ENCODE measurements at regions not wholly inside any gene's neighbourhood (a gene's known extent, or its start where the extent isn't known, plus 50 kb on each side); places are given as distances from the start of the nearest gene placed in this dataset.

GRCh38 chr9:26612211-26612610 is 280.4 kb downstream of the CAAP1 start:
- Histone ChIP-seq H3K36me3 (ENCODE audit: insufficient read depth, low read length) (no peaks in the 10 kb centered on the region), H3K9ac (ENCODE audit: low read depth, low read length) (no peak overlapping the region), H3K9me3 (ENCODE audit: control insufficient read depth, insufficient read depth, low read length) (no peaks in the 10 kb centered on the region), H3K4me1 (ENCODE audit: insufficient read depth, low read length) (peaks cover 9% of the 10 kb centered on the region; the same call in 1 of the 2 replicates)

DNA sequence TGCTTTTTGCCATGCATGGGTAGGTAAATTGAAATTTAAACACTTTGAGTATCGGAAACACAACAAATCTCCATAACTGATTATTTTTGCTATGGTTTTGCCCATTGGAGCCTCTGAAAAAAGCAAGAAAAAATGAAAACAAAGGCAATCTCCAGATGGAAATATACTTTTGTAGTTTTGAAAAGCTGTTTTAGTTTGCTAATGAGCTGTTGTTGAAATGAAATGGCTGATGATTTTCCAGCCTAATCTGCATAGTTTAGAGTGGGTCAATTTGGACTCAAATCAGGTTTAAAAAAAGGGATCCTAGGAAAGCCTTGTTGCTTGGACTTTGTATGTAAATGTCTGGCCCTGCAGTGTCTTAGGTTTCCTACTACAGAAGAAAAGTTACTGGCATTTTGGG is 285.8 kb downstream of the CAAP1 start:
- H3K36me3 ChIP-seq (ENCODE audit: insufficient read depth, low read length): no peaks in the 10 kb centered on the region
- H3K4me1 ChIP-seq (ENCODE audit: insufficient read depth, low read length): peaks cover 19% of the 10 kb centered on the region
- H3K9ac ChIP-seq (ENCODE audit: low read depth, low read length): no peak overlapping the region
- no peaks in the 10 kb centered on the region for H3K9me3 ChIP-seq (ENCODE audit: control insufficient read depth, insufficient read depth, low read length)

GRCh38 chr9:26605367-26605766 is 287.2 kb downstream of the CAAP1 start:
- no peak overlapping the region for H3K9ac ChIP-seq (ENCODE audit: low read depth, low read length)
- no peaks in the 10 kb centered on the region for H3K36me3 ChIP-seq (ENCODE audit: insufficient read depth, low read length)
- peaks cover 19% of the 10 kb centered on the region for H3K4me1 ChIP-seq (ENCODE audit: insufficient read depth, low read length)
- no peaks in the 10 kb centered on the region for H3K9me3 ChIP-seq (ENCODE audit: control insufficient read depth, insufficient read depth, low read length)

- H3K9me3 ChIP-seq (ENCODE audit: control insufficient read depth, insufficient read depth, low read length): no peaks in the 10 kb centered on the region
- H3K9ac ChIP-seq (ENCODE audit: low read depth, low read length): no peak overlapping the region
- H3K36me3 ChIP-seq (ENCODE audit: insufficient read depth, low read length): no peaks in the 10 kb centered on the region
- peaks cover 19% of the 10 kb centered on the region for H3K4me1 ChIP-seq (ENCODE audit: insufficient read depth, low read length)
Observed at GRCh38 chr9:26604076-26604662, 288.4 kb downstream of the CAAP1 start.

- H3K4me1 ChIP-seq (ENCODE audit: insufficient read depth, low read length): peaks cover 19% of the 10 kb centered on the region
- no peaks in the 10 kb centered on the region for H3K9me3 ChIP-seq (ENCODE audit: control insufficient read depth, insufficient read depth, low read length)
- H3K9ac ChIP-seq (ENCODE audit: low read depth, low read length): no peak overlapping the region
- no peaks in the 10 kb centered on the region for H3K36me3 ChIP-seq (ENCODE audit: insufficient read depth, low read length)
Observed at GRCh38 chr9:26603617-26604016, 289.0 kb downstream of the CAAP1 start.

DNA sequence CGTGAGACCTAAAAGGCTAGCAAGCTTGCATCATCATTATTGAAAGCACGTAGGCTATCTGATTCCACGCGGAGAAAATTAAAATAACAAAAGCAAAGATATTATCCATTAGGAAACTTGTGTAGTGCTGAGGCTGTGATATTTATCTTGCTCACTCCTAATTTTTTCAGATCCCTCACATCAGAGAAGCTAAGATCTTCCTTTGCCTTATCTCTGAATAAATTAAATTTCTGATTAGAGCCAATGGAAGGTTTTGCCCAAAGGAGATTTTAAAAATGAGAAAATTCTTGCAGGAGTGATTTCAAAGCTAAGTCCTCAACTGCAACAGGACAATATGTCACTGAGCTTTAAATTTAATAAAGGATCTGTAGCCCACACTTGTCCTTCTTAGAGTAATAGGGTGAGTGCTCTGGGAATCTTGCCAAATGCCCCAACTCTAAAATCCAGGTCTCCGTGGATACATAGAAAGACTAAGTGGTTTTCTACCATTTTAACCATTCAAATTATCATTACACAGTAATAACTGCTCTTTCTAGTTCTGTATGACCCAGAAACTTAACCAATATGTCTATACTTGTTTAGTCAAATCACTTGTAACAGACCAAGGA is 295.0 kb downstream of the CAAP1 start:
- no peak overlapping the region for H3K9ac ChIP-seq (ENCODE audit: low read depth, low read length)
- H3K36me3 ChIP-seq (ENCODE audit: insufficient read depth, low read length): no peaks in the 10 kb centered on the region
- H3K9me3 ChIP-seq (ENCODE audit: control insufficient read depth, insufficient read depth, low read length): no peaks in the 10 kb centered on the region
- 0 out of 2 replicates have a peak, but pooled peaks cover under 1% of the 10 kb centered on the region for H3K4me1 ChIP-seq (ENCODE audit: insufficient read depth, low read length)

GRCh38 chr9:26579056-26579455 is 313.5 kb downstream of the CAAP1 start:
- H3K36me3 ChIP-seq (ENCODE audit: insufficient read depth, low read length): no peaks in the 10 kb centered on the region
- H3K9ac ChIP-seq (ENCODE audit: low read depth, low read length): no peak overlapping the region
- H3K4me1 ChIP-seq (ENCODE audit: insufficient read depth, low read length): no peaks in the 10 kb centered on the region
- H3K9me3 ChIP-seq (ENCODE audit: control insufficient read depth, insufficient read depth, low read length): no peaks in the 10 kb centered on the region; the same call in 1 of the 2 replicates

DNA sequence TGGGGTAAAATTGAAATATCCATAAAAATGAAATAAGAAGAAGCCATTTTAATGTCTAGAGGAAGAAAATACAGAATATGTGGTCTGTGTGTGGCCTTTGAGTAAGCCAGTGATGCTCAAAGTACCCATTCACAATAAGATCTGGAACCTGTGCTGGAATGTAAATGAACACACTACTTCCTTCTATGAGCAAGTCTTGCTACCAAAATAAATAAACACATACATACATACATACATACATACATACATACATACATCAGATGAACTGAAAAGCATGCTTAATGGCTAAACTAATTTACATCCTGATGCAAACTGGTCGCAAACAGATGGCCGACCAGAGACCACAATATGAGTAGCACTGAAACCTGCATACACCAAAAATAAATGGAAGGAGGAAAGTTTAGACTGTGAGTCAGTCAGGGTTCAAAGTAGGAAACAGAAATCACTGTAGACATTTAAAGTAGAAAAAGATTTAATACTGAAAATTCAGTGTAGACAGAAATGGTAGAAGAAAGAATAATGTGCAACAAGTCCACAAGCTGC is 317.6 kb downstream of the CAAP1 start:
- Histone ChIP-seq H3K4me1 (ENCODE audit: insufficient read depth, low read length) (no peaks in the 10 kb centered on the region), H3K9ac (ENCODE audit: low read depth, low read length) (no peak overlapping the region), H3K9me3 (ENCODE audit: control insufficient read depth, insufficient read depth, low read length) (no peaks in the 10 kb centered on the region), H3K36me3 (ENCODE audit: insufficient read depth, low read length) (no peaks in the 10 kb centered on the region)

GRCh38 chr9:26574256-26574655 is 318.3 kb downstream of the CAAP1 start:
- Histone ChIP-seq H3K9me3 (ENCODE audit: control insufficient read depth, insufficient read depth, low read length) (no peaks in the 10 kb centered on the region), H3K4me1 (ENCODE audit: insufficient read depth, low read length) (no peaks in the 10 kb centered on the region), H3K36me3 (ENCODE audit: insufficient read depth, low read length) (no peaks in the 10 kb centered on the region), H3K9ac (ENCODE audit: low read depth, low read length) (no peak overlapping the region)

DNA sequence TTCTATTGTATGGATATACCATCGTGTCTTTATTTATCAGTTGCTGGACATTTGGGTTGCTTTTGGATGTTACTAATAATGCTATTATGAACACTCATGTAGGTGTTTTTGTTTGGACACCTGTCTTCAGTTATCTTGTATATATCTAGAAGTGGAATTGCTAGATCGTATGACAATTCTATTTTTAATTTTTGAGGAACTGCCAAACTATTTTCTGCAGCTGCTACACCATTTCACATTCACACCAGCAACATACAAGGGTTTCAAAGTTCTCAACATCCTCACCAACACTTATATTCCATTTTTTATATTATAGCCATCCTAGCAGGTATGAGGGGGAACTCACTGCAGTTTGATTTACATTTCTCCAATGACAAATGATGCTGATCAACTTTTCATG is 324.6 kb downstream of the CAAP1 start:
- H3K9ac ChIP-seq (ENCODE audit: low read depth, low read length): no peak overlapping the region
- H3K36me3 ChIP-seq (ENCODE audit: insufficient read depth, low read length): no peaks in the 10 kb centered on the region
- H3K9me3 ChIP-seq (ENCODE audit: control insufficient read depth, insufficient read depth, low read length): no peaks in the 10 kb centered on the region
- no peaks in the 10 kb centered on the region for H3K4me1 ChIP-seq (ENCODE audit: insufficient read depth, low read length)

GRCh38 chr9:26566141-26566540 is 326.5 kb downstream of the CAAP1 start:
- no peak overlapping the region for H3K9ac ChIP-seq (ENCODE audit: low read depth, low read length)
- no peaks in the 10 kb centered on the region for H3K4me1 ChIP-seq (ENCODE audit: insufficient read depth, low read length)
- no peaks in the 10 kb centered on the region for H3K9me3 ChIP-seq (ENCODE audit: control insufficient read depth, insufficient read depth, low read length)
- H3K36me3 ChIP-seq (ENCODE audit: insufficient read depth, low read length): no peaks in the 10 kb centered on the region

- H3K9me3 ChIP-seq (ENCODE audit: control insufficient read depth, insufficient read depth, low read length): no peaks in the 10 kb centered on the region
- H3K36me3 ChIP-seq (ENCODE audit: insufficient read depth, low read length): no peaks in the 10 kb centered on the region
- H3K9ac ChIP-seq (ENCODE audit: low read depth, low read length): no peak overlapping the region
- no peaks in the 10 kb centered on the region for H3K4me1 ChIP-seq (ENCODE audit: insufficient read depth, low read length)
Observed at GRCh38 chr9:26565118-26565517, 327.5 kb downstream of the CAAP1 start.

DNA sequence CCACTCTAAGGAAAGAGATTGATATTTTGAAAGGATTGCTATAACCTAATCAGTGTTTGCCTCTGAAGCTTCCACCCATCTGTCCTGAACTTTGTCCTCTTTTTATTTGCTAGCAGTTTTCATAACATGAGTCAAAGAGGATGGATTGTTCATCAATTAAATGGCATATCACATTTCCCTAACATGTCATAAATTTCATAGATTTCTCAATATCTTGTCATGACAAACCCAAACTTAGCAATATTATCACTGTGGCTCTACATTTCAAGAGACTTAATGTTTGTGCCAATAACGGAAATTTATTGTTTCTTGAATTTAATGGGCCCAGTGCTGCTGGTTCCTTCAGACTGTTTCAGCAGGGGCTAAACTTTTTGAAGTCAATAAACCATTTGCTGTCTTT is 330.3 kb downstream of the CAAP1 start:
- no peaks in the 10 kb centered on the region for H3K36me3 ChIP-seq (ENCODE audit: insufficient read depth, low read length)
- no peaks in the 10 kb centered on the region for H3K4me1 ChIP-seq (ENCODE audit: insufficient read depth, low read length)
- no peak overlapping the region for H3K9ac ChIP-seq (ENCODE audit: low read depth, low read length)
- H3K9me3 ChIP-seq (ENCODE audit: control insufficient read depth, insufficient read depth, low read length): no peaks in the 10 kb centered on the region

DNA sequence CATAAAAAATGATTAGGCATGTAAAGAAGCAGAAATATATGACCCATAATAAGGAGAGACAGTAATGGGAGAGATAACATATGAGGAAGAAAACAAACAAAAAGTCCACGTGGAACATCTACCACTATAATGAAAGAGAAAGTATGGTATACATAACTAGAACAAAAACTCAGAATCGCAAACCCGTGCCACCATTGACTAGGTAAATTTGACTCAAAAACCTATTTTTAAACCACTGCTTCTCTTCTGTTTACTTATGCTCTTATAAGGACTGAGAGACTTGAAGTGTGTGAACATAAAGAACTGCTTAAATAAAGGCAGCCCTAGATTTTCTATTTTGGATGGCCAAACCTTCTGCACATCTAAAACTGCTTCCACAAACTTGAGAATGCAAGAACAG is 330.7 kb downstream of the CAAP1 start:
- no peaks in the 10 kb centered on the region for H3K9me3 ChIP-seq (ENCODE audit: control insufficient read depth, insufficient read depth, low read length)
- H3K9ac ChIP-seq (ENCODE audit: low read depth, low read length): no peak overlapping the region
- H3K36me3 ChIP-seq (ENCODE audit: insufficient read depth, low read length): no peaks in the 10 kb centered on the region
- H3K4me1 ChIP-seq (ENCODE audit: insufficient read depth, low read length): no peaks in the 10 kb centered on the region

GRCh38 chr9:26559506-26559905 is 333.1 kb downstream of the CAAP1 start:
- Histone ChIP-seq H3K4me1 (ENCODE audit: insufficient read depth, low read length) (no peaks in the 10 kb centered on the region), H3K36me3 (ENCODE audit: insufficient read depth, low read length) (no peaks in the 10 kb centered on the region), H3K9me3 (ENCODE audit: control insufficient read depth, insufficient read depth, low read length) (no peaks in the 10 kb centered on the region), H3K9ac (ENCODE audit: low read depth, low read length) (no peak overlapping the region)
